ENCODE measurements at regions not wholly inside any gene's neighbourhood (a gene's known extent, or its start where the extent isn't known, plus 50 kb on each side); places are given as distances from the start of the nearest gene placed in this dataset.

- H3K27me3 Mint-ChIP-seq: peaks cover 3% of the 10 kb centered on the region
- TF ChIP-seq, protein P1, sequence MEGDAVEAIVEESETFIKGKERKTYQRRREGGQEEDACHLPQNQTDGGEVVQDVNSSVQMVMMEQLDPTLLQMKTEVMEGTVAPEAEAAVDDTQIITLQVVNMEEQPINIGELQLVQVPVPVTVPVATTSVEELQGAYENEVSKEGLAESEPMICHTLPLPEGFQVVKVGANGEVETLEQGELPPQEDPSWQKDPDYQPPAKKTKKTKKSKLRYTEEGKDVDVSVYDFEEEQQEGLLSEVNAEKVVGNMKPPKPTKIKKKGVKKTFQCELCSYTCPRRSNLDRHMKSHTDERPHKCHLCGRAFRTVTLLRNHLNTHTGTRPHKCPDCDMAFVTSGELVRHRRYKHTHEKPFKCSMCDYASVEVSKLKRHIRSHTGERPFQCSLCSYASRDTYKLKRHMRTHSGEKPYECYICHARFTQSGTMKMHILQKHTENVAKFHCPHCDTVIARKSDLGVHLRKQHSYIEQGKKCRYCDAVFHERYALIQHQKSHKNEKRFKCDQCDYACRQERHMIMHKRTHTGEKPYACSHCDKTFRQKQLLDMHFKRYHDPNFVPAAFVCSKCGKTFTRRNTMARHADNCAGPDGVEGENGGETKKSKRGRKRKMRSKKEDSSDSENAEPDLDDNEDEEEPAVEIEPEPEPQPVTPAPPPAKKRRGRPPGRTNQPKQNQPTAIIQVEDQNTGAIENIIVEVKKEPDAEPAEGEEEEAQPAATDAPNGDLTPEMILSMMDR (IDR thresholded peaks at IDR 0.05; ENCODE audit: unreplicated experiment): no peak
- H3K4me1 Mint-ChIP-seq (ENCODE audit: low read depth): peaks cover 3% of the 10 kb centered on the region
- H3K9me3 Mint-ChIP-seq (ENCODE audit: low read depth): peaks cover 25% of the 10 kb centered on the region
- H3K27ac Mint-ChIP-seq: no peak overlapping the region
- no peaks in the 10 kb centered on the region for H3K36me3 Mint-ChIP-seq (ENCODE audit: insufficient read depth)
- H3K4me3 Mint-ChIP-seq (ENCODE audit: low read depth): no peak overlapping the region
- no peak for DNase-seq (ENCODE audit: low spot score, unreplicated experiment)
Observed at GRCh38 chr9:26695298-26695622, 197.3 kb downstream of the CAAP1 start.

DNA sequence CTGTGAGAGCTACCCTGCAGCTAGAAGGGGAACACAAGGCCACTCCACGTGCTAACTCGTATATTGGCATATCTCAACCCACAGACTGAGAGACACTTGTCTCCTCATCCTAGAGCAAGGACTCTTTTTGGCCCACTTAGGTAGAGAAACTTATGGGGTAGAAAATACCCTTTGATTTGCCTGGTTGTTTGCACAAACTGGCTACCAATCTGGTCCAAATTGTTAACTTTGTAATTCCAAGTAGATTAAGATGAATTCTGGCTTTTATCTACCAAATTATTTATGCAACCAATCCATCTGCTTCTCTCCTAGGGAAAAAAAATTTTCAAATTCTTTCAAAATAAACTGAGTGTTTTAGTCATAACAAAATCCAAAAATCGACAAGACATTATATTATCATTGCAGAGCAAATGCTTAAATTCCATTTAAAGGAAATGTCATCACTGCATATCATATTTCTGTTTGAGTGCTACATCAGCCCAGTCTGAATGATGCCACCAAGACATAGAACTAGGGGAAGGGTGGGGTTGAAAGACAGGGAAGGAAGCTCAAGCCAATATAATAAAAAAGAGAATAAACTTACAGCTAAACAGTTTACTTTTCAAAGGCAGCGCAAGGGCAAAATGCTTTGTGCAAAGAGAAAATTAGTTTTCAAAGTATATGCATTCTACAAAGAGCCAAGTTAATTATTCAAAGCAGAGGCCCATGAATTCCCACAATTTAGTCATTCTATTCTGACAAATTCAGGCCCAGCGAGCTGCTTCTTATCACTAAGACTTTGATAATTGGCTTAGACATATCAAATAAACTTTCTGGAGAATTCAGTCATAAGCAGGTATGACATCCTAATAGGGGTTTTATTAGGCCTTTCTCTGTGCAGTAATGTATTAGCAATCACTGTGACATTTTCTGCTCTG lies 198.0 kb downstream of the CAAP1 start:
- Mint-ChIP-seq H3K4me3 (ENCODE audit: low read depth) (no peak overlapping the region), H3K9me3 (ENCODE audit: low read depth) (peaks cover 25% of the 10 kb centered on the region), H3K27me3 (peaks cover 3% of the 10 kb centered on the region), H3K36me3 (ENCODE audit: insufficient read depth) (no peaks in the 10 kb centered on the region), H3K4me1 (ENCODE audit: low read depth) (peaks cover 3% of the 10 kb centered on the region), H3K27ac (no peak overlapping the region)
- DNase-seq (ENCODE audit: low spot score, unreplicated experiment): no peak
- TF ChIP-seq, protein P1 (IDR thresholded peaks at IDR 0.05; ENCODE audit: unreplicated experiment): no peak

- Mint-ChIP-seq H3K27ac (no peak overlapping the region), H3K4me1 (ENCODE audit: low read depth) (peaks cover 9% of the 10 kb centered on the region), H3K9me3 (ENCODE audit: low read depth) (no peaks in the 10 kb centered on the region), H3K4me3 (ENCODE audit: low read depth) (no peak overlapping the region), H3K27me3 (peaks cover 10% of the 10 kb centered on the region), H3K36me3 (ENCODE audit: insufficient read depth) (no peaks in the 10 kb centered on the region)
- TF ChIP-seq, protein P1 (IDR thresholded peaks at IDR 0.05; ENCODE audit: unreplicated experiment): no peak
- DNase-seq (ENCODE audit: low spot score, unreplicated experiment): no peak
Observed at GRCh38 chr9:26689041-26689440, 203.6 kb downstream of the CAAP1 start.

DNA sequence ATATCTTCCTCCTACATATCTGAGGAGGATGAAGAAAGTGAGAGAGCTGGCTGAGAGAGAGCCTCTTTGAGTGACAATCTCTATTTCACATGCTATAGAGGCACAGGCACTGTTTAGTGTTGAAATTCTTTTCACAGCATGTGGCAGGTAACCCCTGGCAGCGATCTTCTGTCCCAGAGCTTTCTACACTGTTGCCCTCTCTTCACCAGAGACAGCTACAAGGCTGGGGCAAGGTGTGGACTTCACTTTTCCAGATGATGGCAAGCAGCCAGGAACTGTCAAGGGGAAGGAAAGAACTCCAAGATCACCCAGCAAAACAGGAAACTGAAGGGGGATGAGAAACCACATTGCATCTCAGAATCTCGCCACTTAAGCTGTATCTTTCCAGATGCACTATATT lies 205.2 kb downstream of the CAAP1 start:
- TF ChIP-seq, protein P1 (IDR thresholded peaks at IDR 0.05; ENCODE audit: unreplicated experiment): no peak
- no peak overlapping the region for H3K27ac Mint-ChIP-seq
- no peaks in the 10 kb centered on the region for H3K36me3 Mint-ChIP-seq (ENCODE audit: insufficient read depth)
- DNase-seq (ENCODE audit: low spot score, unreplicated experiment): no peak
- H3K4me3 Mint-ChIP-seq (ENCODE audit: low read depth): no peak overlapping the region
- H3K4me1 Mint-ChIP-seq (ENCODE audit: low read depth): peaks cover 14% of the 10 kb centered on the region
- H3K9me3 Mint-ChIP-seq (ENCODE audit: low read depth): no peaks in the 10 kb centered on the region
- peaks cover 10% of the 10 kb centered on the region for H3K27me3 Mint-ChIP-seq

GRCh38 chr9:26685818-26686217 lies 206.8 kb downstream of the CAAP1 start:
- Mint-ChIP-seq H3K27me3 (peaks cover 7% of the 10 kb centered on the region), H3K4me1 (ENCODE audit: low read depth) (peaks cover 14% of the 10 kb centered on the region), H3K36me3 (ENCODE audit: insufficient read depth) (no peaks in the 10 kb centered on the region), H3K9me3 (ENCODE audit: low read depth) (no peaks in the 10 kb centered on the region), H3K27ac (no peak overlapping the region), H3K4me3 (ENCODE audit: low read depth) (no peak overlapping the region)
- DNase-seq (ENCODE audit: low spot score, unreplicated experiment): no peak
- TF ChIP-seq, protein P1 (IDR thresholded peaks at IDR 0.05; ENCODE audit: unreplicated experiment): no peak
